ENCODE measurements at regions not wholly inside any gene's neighbourhood (a gene's known extent, or its start where the extent isn't known, plus 50 kb on each side); places are given as distances from the start of the nearest gene placed in this dataset.

DNA sequence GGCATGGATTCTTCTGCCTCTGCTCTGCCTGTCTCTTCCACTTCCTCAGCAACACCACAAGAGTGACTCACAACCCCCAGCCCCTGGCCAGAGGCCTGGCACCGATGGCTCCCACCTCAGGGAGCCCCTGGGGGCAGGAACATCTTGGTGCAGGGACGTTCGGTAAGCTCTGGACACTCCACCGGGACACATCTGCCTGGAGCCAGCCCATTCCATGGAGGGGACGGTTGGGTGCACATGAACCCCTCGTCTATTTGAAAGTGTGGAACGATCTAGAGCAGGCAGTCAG is 246.5 kb downstream of the ERMARD start:
- TF ChIP-seq, protein P1, sequence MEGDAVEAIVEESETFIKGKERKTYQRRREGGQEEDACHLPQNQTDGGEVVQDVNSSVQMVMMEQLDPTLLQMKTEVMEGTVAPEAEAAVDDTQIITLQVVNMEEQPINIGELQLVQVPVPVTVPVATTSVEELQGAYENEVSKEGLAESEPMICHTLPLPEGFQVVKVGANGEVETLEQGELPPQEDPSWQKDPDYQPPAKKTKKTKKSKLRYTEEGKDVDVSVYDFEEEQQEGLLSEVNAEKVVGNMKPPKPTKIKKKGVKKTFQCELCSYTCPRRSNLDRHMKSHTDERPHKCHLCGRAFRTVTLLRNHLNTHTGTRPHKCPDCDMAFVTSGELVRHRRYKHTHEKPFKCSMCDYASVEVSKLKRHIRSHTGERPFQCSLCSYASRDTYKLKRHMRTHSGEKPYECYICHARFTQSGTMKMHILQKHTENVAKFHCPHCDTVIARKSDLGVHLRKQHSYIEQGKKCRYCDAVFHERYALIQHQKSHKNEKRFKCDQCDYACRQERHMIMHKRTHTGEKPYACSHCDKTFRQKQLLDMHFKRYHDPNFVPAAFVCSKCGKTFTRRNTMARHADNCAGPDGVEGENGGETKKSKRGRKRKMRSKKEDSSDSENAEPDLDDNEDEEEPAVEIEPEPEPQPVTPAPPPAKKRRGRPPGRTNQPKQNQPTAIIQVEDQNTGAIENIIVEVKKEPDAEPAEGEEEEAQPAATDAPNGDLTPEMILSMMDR (IDR thresholded peaks at IDR 0.05; ENCODE audit: insufficient read depth, low read depth, low read length): no peak
- TF ChIP-seq EZH2 (IDR thresholded peaks at IDR 0.05; ENCODE audit: insufficient read depth, low read length): no peak

Data from astrocyte (in vitro differentiated cells and primary cell).